GM19240 (cell line): ENCODE measurements at regions not wholly inside any gene's neighbourhood (a gene's known extent, or its start where the extent isn't known, plus 50 kb on each side); places are given as distances from the start of the nearest gene placed in this dataset.
"Not testable (repeated sequence)": the region's sequence is repeated elsewhere in the genome, so short reads cannot be mapped to it uniquely, and the experiment has no call there.

Experiments
- DNase-seq: peaks from one replicate; pipeline ENCODE4 v3.0.0; 2011; ENCODE audit warnings: low spot score; ENCODE audit not compliant: insufficient read length

DNA sequence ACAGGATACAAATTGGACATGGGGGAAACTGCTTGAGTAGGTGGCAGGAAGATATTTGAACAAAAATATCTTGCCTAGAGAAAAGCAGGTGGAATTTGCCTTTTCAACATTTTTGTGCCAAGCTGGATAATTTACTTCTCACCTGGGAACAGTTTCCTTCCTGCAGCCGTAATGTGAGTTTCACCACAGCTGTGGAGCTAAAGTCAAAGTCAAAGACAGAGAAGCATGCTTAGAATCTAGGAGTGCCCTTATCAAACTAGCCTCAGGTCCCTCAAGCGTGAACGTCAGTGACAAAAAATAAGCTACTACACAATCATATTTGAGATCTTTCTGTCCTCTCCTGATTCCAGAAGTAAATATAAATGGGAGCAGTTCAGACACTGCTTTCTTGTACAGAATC is 588.9 kb downstream of the MAT2B start:
- DNase-seq: no peak

- no peak for DNase-seq
Measured at GRCh38 chr5:164097749-164098148, 592.3 kb downstream of the MAT2B start.

DNA sequence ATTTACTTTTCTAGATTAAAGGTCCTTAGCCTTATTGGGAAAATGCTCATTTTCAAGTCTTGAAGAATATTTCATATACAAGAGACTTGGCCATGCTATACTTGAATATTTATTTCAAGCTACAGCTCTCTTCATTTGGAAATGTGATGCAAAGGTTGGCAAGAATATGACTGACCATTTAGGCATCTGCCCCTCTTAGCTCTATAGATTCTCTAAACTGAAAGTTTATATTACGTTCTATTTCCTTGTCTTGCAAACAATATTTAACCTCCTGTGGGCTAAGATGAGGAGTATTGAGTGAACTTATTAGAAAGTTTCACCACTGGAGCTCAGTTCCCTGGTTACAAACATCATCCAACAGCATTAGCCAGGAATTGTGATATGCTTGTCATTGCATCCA is 593.1 kb downstream of the MAT2B start:
- no peak for DNase-seq

GRCh38 chr5:164098979-164099378 is 593.6 kb downstream of the MAT2B start:
- DNase-seq: no peak

DNA sequence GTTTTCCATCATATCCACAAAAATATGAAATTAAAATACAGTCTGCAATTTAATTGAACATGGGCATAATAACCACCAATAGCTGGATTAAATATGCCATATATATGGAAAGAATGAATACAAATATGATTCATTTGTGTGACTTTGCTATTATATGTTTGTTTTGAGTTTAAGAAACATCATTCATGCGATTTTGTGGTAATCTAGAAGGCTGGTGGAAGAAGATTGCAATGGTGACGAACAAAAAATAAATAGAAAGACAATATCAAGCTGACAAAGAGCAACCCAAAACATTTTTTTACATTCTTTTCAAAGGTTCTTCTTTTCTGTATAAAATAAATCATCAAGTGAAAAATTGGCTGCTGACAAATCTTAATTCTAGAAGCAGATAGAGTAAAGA is 610.0 kb downstream of the MAT2B start:
- DNase-seq: no peak

GRCh38 chr5:164119806-164120447 is 614.5 kb downstream of the MAT2B start:
- DNase-seq: no peak

DNA sequence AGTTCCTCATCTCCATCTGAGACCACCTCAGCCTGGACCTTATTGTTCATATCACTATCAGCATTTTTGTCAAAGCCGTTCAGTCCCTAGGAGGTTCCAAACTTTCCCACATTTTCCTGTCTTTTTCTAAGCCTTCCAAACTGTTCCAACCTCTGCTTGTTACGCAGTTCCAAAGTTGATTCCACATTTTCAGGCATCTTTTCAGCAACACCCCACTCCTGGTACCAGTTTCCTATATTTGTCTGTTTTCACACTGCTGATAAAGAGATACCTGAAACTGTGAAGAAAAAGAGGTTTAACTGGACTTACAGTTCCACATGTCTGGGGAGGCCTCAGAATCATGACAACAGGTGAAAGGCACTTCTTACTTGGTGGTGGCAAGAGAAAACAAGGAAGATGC is 622.1 kb downstream of the MAT2B start:
- no peak for DNase-seq

GRCh38 chr5:164132358-164132757 is 626.9 kb downstream of the MAT2B start:
- no peak for DNase-seq

- DNase-seq: no peak
Measured at GRCh38 chr5:164137095-164137494, 631.7 kb downstream of the MAT2B start.

DNA sequence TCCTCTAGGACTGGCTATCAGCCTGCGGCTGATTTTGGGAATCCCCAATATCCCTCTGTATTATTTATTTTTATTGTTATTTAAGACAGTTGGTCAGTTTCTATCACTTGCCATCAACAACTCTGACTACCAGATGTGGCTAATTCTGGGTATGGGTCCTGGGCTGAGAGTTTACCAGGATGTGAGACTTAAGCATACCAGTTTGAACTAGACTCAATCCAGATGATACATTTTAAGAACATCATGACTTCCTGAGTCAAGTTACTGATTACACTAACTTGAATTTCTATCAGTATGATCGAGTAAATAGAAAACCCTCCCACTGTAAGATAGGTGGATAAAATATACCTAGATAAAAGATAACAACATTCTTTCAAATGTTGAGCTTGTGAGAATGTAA is 634.0 kb downstream of the MAT2B start:
- DNase-seq: no peak

- no peak for DNase-seq
Measured at GRCh38 chr5:164145458-164145857, 640.0 kb downstream of the MAT2B start.

DNA sequence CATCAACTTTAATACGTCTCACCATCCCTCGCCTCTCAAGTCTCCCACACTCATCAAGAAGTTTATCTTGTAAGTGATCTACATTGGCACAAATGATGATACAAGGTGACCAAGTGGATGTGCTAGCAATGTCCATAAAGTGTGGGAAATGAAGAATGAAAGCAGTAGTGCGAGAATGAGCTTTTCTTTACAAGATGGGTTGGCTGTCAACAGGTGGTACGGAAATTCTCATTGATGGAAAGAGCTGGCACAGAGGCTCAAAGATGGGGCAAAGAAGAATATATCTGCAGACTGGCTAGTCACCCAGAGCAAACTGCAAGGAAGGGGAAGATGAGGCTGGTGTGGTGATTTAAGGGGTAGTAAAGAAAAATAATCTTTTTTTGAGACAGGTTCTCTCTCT is 640.8 kb downstream of the MAT2B start:
- DNase-seq: no peak

DNA sequence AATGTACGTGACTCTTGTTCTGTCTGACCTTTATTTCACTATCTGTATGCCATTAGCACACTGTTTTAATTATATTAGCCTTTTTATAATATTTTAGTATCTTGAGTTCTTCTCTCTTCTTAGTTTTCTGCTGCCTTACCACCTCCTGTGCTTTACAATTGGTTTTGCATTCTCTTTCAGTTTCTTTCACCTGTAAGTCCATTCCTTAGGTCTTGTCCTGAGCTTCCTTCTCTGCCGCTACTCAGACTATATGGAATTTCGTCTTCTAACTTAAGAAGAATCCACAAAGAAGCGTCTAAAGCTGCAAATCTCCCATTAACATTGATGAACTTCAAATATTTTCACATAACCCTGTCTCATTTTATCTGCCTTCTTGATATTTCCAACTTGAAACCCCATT is 642.9 kb downstream of the MAT2B start:
- DNase-seq: no peak

DNA sequence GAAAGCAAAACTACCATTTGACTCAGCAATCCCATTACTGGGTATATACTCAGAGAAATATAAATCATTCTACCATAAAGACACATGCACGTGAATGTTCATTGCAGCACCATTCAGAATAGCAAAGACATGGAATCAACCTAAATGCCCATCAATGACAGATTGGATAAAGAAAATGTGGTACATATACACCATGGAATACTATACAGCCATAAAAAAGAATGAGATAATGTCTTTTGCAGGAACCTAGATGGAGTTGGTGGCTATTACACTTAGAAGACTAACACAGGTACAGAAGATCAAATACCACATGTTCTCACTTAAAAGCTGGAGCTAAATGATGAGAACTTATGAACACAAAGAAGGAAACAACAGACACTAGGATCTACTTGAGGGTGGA is 647.1 kb downstream of the MAT2B start:
- not testable (repeated sequence) for DNase-seq

DNA sequence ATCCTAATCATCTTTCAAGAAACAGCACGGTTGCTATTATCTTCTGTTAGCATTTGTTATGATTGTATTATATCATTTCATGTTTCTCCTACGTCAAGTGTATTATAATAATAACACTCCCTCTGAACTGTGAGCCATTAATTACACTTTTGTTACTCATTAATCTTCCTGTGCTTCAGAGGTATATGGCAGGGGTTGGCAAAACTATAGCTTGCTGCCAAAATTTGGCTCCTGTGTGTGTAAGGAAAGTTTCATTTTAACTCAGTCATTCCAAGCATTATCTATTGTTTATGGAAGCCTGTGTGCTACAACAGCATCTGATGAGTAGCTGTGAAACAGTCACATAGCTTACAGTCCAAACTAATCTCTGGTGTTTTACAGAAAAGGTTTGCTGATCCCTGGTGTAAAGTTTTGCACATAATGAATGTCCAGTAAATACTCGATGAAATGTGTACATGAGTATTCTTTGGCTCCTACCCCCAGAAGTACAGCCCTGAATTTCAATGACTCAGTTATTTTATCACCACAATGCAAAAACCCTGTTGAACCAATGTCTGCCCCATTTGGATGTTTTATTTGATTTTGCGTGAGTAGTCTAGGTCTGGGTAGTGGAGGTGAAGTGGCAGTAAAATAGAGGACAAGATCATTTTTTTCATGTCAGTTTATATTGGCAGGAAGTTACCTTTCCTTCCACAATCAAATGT is 648.2 kb downstream of the MAT2B start:
- DNase-seq: no peak

DNA sequence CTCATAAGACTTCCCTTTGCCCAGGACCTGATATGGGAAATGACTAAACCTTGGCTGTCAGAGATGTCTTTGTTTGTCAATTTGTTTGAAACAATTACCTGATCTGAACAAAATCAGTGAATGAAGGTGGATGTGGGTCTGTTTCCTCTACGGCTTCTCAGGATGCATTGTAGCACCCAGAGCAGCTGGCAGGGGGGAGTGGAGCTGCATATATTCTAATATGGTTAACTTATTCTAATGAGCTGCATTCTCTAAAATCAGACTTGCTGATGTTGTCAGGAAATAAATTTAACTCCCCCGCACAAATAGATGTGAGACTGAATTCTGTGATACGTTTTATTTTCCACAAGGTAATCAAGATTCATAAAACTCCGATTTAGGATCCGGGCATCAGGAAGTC is 665.4 kb downstream of the MAT2B start:
- DNase-seq: no peak

DNA sequence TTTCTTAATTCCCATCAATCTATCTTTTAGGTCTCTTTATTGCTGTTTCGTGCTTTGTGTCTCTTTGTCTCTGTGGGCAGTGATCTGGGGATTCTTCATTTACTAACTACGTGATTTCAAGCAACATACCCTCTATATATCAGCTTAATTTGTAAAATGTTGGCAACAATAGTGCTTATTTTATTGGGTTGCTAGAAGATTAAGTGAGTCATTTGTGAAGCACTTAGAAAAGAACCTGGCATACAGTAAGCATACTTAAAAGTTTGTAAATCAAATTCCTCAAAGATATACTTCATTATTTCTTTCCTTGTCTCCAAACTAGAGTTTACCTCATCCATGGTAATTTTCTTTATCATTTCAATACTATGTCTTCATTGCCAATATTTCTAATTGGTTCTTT is 669.7 kb downstream of the MAT2B start:
- DNase-seq: no peak

DNA sequence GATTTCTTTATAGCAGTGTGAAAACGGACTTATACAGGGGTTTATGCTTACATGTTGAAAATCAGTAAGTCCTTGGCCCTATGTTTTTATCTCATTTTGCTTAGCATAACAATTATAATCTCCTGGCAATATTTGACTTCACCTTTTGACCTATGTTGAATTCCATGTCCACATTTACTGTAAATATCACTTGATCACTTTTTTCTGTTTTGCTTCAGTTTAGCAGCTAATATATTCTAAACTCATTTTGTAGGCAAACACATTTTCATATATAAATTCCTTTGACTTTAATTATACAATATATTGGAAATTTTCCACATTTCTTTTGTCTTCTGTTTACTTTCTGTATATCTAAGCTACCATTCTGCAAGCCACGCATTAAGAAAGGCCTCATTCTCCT is 674.0 kb downstream of the MAT2B start:
- DNase-seq: no peak

GRCh38 chr5:164181604-164182003 is 676.2 kb downstream of the MAT2B start:
- no peak for DNase-seq

DNA sequence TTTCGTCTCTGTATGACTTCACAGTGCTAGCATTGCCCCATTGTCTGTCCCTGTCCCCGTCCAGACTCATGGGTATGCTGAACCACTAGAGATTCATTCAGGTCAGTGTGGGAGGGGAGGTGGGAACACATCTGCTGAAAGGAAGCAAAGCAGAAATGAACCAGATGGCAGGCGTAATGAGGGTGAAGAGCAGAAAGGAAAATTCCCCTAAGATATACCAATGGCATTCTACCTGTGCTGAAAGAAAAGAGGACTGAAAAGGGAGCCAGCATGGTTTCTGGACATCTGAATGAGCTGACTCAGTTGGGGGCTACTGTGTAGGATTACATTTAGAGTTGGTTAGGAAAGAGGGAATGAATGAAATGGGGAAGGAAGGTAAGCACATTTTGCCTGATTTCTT is 678.7 kb downstream of the MAT2B start:
- DNase-seq: no peak

GRCh38 chr5:164185000-164185399 is 679.6 kb downstream of the MAT2B start:
- DNase-seq: no peak

GRCh38 chr5:164186550-164186949 is 681.1 kb downstream of the MAT2B start:
- no peak for DNase-seq

GRCh38 chr5:164187785-164188184 is 682.4 kb downstream of the MAT2B start:
- no peak for DNase-seq
